ENCODE measurements at regions not wholly inside any gene's neighbourhood (a gene's known extent, or its start where the extent isn't known, plus 50 kb on each side); places are given as distances from the start of the nearest gene placed in this dataset.
A peak's percentile ranks its signal among the peaks of the same experiment; 100 is the strongest.

GRCh38 chr5:14039576-14039975, 95.1 kb upstream of the DNAH5 start:
- no peak for DNase-seq (ENCODE audit: low spot score in 2 of 2)
- no peaks in the 10 kb centered on the region for H3K36me3 ChIP-seq
- intact Hi-C loops (cut with DNase I; ENCODE audit: low total_unique reads): no loop called here

GRCh38 chr5:14039063-14039462, 94.6 kb upstream of the DNAH5 start:
- no peak for DNase-seq (ENCODE audit: low spot score in 2 of 2)
- intact Hi-C loops (cut with DNase I; ENCODE audit: low total_unique reads): no loop called here
- TF ChIP-seq POLR2A (IDR thresholded peaks at IDR 0.05) (no peak), POLR2AphosphoS5 (IDR thresholded peaks at IDR 0.05) (no peak), CTCF (IDR thresholded peaks at IDR 0.05) (no peak)
- Histone ChIP-seq H3K36me3 (no peaks in the 10 kb centered on the region), H3K27me3 (no peaks in the 10 kb centered on the region), H3K27ac (peak overlapping the region in 1 of 2 donors; percentile 11), H3K4me1 (peaks cover 0 to 10% of the 10 kb centered on the region in 2 donors), H3K9me3 (no peaks in the 10 kb centered on the region), H3K4me3 (no peak overlapping the region)

More at GRCh38 chr5:14039576-14039975, 95.1 kb upstream of the DNAH5 start:
- Histone ChIP-seq H3K9me3 (no peaks in the 10 kb centered on the region), H3K27ac (peak overlapping the region in 1 of 2 donors; percentile 11), H3K27me3 (no peaks in the 10 kb centered on the region), H3K4me1 (peaks cover 0 to 10% of the 10 kb centered on the region in 2 donors), H3K4me3 (no peak overlapping the region)
- no peak for TF ChIP-seq CTCF (IDR thresholded peaks at IDR 0.05)
- TF ChIP-seq POLR2AphosphoS5 (IDR thresholded peaks at IDR 0.05): no peak
- no peak for TF ChIP-seq POLR2A (IDR thresholded peaks at IDR 0.05)

- TF ChIP-seq CTCF (IDR thresholded peaks at IDR 0.05) (no peak), POLR2AphosphoS5 (IDR thresholded peaks at IDR 0.05) (no peak), POLR2A (IDR thresholded peaks at IDR 0.05) (no peak)
- Histone ChIP-seq H3K9me3 (no peaks in the 10 kb centered on the region), H3K27ac (peak overlapping the region in 1 of 2 donors; percentile 9), H3K27me3 (no peaks in the 10 kb centered on the region), H3K36me3 (no peaks in the 10 kb centered on the region), H3K4me3 (no peak overlapping the region), H3K4me1 (peaks cover 0 to 10% of the 10 kb centered on the region in 2 donors)
- intact Hi-C loops (cut with DNase I; ENCODE audit: low total_unique reads): no loop called here
- no peak for DNase-seq (ENCODE audit: low spot score in 2 of 2)
Observed at GRCh38 chr5:14038341-14038959, 94.0 kb upstream of the DNAH5 start.

- intact Hi-C loops (cut with DNase I; ENCODE audit: low total_unique reads): no loop called here
- H3K27ac ChIP-seq: peak overlapping the region in 1 of 2 donors; percentile 37
- no peaks in the 10 kb centered on the region for H3K27me3 ChIP-seq
- no peak for DNase-seq (ENCODE audit: low spot score in 2 of 2)
- TF ChIP-seq POLR2A (IDR thresholded peaks at IDR 0.05) (no peak), CTCF (IDR thresholded peaks at IDR 0.05) (no peak), POLR2AphosphoS5 (IDR thresholded peaks at IDR 0.05) (no peak)
- H3K4me3 ChIP-seq: no peak overlapping the region
- H3K36me3 ChIP-seq: no peaks in the 10 kb centered on the region
- H3K9me3 ChIP-seq: no peaks in the 10 kb centered on the region
- H3K4me1 ChIP-seq: peaks cover 0 to 10% of the 10 kb centered on the region in 2 donors
Observed at GRCh38 chr5:14036947-14037346, 92.5 kb upstream of the DNAH5 start.

- Histone ChIP-seq H3K9me3 (no peaks in the 10 kb centered on the region), H3K36me3 (no peaks in the 10 kb centered on the region), H3K27me3 (no peaks in the 10 kb centered on the region), H3K27ac (peak overlapping the region; percentile 13 to 79), H3K4me3 (peak overlapping the region in 1 of 3 donors; percentile 16), H3K4me1 (peaks cover 0 to 10% of the 10 kb centered on the region in 2 donors)
- DNase-seq (ENCODE audit: low spot score in 2 of 2): no peak
- intact Hi-C loops (cut with DNase I; ENCODE audit: low total_unique reads): no loop called here
- TF ChIP-seq CTCF (IDR thresholded peaks at IDR 0.05): no peak
- peak; percentile 2 for TF ChIP-seq POLR2A (IDR thresholded peaks at IDR 0.05)
Observed at GRCh38 chr5:14036514-14036913, 92.0 kb upstream of the DNAH5 start.

All from breast epithelium (tissue), 4 donors.